ENCODE measurements at regions not wholly inside any gene's neighbourhood (a gene's known extent, or its start where the extent isn't known, plus 50 kb on each side); places are given as distances from the start of the nearest gene placed in this dataset.

DNA sequence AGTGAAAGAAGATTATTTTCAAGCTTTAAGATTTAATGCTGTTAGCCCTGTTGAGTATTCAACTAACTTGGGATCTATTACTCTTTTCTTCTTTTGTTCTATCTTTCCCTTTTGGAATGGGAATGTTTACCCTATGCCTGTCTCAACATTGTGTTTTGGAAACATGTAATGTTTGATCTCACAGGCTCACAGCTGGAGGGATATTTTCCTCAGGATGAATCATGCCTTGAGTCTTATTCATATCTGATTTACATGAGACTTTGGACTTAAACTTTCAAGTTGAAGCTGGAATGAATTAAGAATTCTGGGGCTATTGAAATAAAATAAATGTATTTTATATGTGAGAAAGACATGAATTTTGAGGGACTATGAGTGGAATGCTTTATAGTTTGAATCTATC lies 607.8 kb upstream of the PTGER4 start:
- H3K27ac ChIP-seq = no peak overlapping the region
- no peak for DNase-seq (ENCODE audit: low spot score in 2 of 2)
- TF ChIP-seq POLR2AphosphoS5 (IDR thresholded peaks at IDR 0.05) (no peak), POLR2A (IDR thresholded peaks at IDR 0.05) (no peak), EP300 (IDR thresholded peaks at IDR 0.05) (no peak)
- TF ChIP-seq, protein P1, sequence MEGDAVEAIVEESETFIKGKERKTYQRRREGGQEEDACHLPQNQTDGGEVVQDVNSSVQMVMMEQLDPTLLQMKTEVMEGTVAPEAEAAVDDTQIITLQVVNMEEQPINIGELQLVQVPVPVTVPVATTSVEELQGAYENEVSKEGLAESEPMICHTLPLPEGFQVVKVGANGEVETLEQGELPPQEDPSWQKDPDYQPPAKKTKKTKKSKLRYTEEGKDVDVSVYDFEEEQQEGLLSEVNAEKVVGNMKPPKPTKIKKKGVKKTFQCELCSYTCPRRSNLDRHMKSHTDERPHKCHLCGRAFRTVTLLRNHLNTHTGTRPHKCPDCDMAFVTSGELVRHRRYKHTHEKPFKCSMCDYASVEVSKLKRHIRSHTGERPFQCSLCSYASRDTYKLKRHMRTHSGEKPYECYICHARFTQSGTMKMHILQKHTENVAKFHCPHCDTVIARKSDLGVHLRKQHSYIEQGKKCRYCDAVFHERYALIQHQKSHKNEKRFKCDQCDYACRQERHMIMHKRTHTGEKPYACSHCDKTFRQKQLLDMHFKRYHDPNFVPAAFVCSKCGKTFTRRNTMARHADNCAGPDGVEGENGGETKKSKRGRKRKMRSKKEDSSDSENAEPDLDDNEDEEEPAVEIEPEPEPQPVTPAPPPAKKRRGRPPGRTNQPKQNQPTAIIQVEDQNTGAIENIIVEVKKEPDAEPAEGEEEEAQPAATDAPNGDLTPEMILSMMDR (IDR thresholded peaks at IDR 0.05) = no peak
- H3K4me1 ChIP-seq = no peaks in the 10 kb centered on the region
- H3K27me3 ChIP-seq = no peaks in the 10 kb centered on the region
- no peaks in the 10 kb centered on the region for H3K9me3 ChIP-seq
- H3K36me3 ChIP-seq = no peaks in the 10 kb centered on the region
- no peak overlapping the region for H3K4me3 ChIP-seq

DNA sequence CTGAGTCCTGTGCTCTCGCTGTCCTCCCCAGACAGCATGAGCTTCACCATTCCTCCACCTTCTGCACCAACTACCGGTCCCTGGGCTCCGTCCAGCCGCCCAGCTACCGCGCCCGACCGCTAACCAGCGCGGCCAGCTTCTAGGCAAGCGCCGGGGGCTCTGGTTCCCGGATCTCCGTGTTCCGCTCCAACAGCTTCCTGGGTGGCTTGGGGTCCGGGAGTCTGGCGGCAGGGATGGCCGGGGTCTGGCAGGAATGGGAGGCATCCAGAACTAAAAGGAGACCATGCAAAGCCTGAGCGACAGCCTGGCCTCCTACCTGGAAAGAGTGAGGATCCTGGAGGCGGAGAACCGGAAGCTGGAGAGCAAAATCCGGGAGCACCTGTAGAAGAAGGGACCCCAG lies 613.1 kb upstream of the PTGER4 start:
- no peaks in the 10 kb centered on the region for H3K36me3 ChIP-seq
- H3K27me3 ChIP-seq = no peaks in the 10 kb centered on the region
- peak in 1 of 2 donors; percentile 77 for DNase-seq (ENCODE audit: low spot score in 2 of 2)
- WGBS = 98% methylated on average over 22 of the region's 22 CpGs
- H3K4me3 ChIP-seq = no peak overlapping the region
- no peaks in the 10 kb centered on the region for H3K9me3 ChIP-seq
- no peaks in the 10 kb centered on the region for H3K4me1 ChIP-seq
- H3K27ac ChIP-seq = no peak overlapping the region
- TF ChIP-seq POLR2A (IDR thresholded peaks at IDR 0.05) (no peak), POLR2AphosphoS5 (IDR thresholded peaks at IDR 0.05) (no peak), EP300 (IDR thresholded peaks at IDR 0.05) (no peak)
- TF ChIP-seq, protein P1 (IDR thresholded peaks at IDR 0.05) = no peak

DNA sequence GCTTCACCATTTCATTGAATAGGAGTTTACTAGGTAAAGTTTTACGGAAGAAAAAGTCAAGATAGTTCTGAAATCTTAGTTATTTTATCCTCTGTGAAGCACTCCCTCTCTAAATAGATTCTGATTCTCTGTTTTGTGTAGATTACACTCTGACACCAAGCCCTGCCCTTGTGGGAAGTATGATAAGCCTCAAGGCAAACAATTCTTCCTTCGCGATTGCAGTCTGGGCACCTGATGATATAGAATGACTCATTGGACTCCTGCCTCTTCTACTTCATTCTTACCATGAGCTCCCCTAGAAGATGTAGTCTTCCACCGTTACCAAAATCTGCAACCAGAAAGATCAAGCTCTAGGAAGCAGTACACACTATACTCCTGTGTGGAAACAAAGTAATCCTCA lies 626.9 kb upstream of the PTGER4 start:
- no peak overlapping the region for H3K4me3 ChIP-seq
- H3K27me3 ChIP-seq = no peaks in the 10 kb centered on the region
- H3K27ac ChIP-seq = no peak overlapping the region
- 57% methylated on average over 4 of the region's 4 CpGs for WGBS
- no peaks in the 10 kb centered on the region for H3K36me3 ChIP-seq
- TF ChIP-seq EP300 (IDR thresholded peaks at IDR 0.05) (no peak), POLR2A (IDR thresholded peaks at IDR 0.05) (no peak), POLR2AphosphoS5 (IDR thresholded peaks at IDR 0.05) (no peak)
- TF ChIP-seq, protein P1 (IDR thresholded peaks at IDR 0.05) = no peak
- H3K4me1 ChIP-seq = peaks cover 8% of the 10 kb centered on the region
- no peaks in the 10 kb centered on the region for H3K9me3 ChIP-seq
- DNase-seq (ENCODE audit: low spot score in 2 of 2) = no peak

DNA sequence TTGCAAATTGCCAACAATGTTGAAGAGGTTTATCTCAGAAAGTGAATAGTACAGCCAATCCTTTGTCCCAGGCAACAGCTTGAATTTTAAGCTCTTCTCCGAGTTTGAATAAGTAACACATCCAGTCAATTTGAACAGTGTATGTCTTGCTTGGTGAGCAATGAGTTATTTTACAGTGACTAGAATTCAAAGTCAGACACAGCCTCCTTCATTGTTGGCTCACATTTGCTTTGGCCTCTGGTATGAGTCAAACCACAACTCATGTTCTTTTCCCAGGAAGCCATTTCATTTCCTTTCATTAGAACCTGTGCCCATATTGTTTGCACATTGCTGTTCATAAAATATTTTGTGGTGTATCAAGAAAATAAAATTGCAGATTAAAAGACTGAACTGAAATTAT lies 622.0 kb upstream of the DAB2 start:
- TF ChIP-seq, protein P1 (IDR thresholded peaks at IDR 0.05) = no peak
- no peak for TF ChIP-seq POLR2AphosphoS5 (IDR thresholded peaks at IDR 0.05)
- DNase-seq (ENCODE audit: low spot score in 2 of 2) = no peak
- Histone ChIP-seq H3K27ac (no peak overlapping the region), H3K36me3 (no peaks in the 10 kb centered on the region), H3K27me3 (no peaks in the 10 kb centered on the region), H3K4me3 (no peak overlapping the region), H3K9me3 (no peaks in the 10 kb centered on the region), H3K4me1 (no peaks in the 10 kb centered on the region)
- 68% methylated on average over 1 of the region's 1 CpG for WGBS

DNA sequence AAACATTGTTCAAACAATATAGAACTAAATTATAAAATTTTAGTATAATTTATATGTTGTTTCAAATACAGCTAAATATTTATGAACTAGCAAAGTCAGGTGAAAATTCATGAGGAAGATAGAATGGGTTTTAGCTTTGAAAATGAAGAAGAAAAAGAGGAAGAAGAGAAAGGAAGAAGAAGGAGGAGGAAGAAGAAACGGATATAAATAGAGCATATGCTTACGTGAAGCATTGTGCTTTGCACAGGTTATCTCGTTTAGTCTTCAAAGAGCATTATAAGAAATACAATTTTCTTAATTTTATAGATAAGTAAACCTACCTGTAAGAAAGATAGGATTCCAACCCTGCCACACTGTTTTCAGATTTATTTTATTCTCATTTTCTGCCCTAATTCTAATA lies 620.6 kb upstream of the DAB2 start:
- TF ChIP-seq, protein P1 (IDR thresholded peaks at IDR 0.05) = no peak
- TF ChIP-seq POLR2AphosphoS5 (IDR thresholded peaks at IDR 0.05) = no peak
- no peak for TF ChIP-seq POLR2A (IDR thresholded peaks at IDR 0.05)
- no peak for TF ChIP-seq EP300 (IDR thresholded peaks at IDR 0.05)
- 81% methylated on average over 3 of the region's 3 CpGs for WGBS
- H3K4me1 ChIP-seq = no peaks in the 10 kb centered on the region
- no peak overlapping the region for H3K4me3 ChIP-seq
- no peak overlapping the region for H3K27ac ChIP-seq
- H3K9me3 ChIP-seq = no peaks in the 10 kb centered on the region
- H3K27me3 ChIP-seq = no peaks in the 10 kb centered on the region
- H3K36me3 ChIP-seq = no peaks in the 10 kb centered on the region
- DNase-seq (ENCODE audit: low spot score in 2 of 2) = no peak
